ENCODE measurements at regions not wholly inside any gene's neighbourhood (a gene's known extent, or its start where the extent isn't known, plus 50 kb on each side); places are given as distances from the start of the nearest gene placed in this dataset.

- TF ChIP-seq CTCF (IDR thresholded peaks at IDR 0.05; ENCODE audit: insufficient read depth, low read length, poor library complexity, severe bottlenecking): no peak
- Histone ChIP-seq H3K36me3 (ENCODE audit: control insufficient read depth, insufficient read depth, low read length) (no peaks in the 10 kb centered on the region), H3K4me3 (replicated peaks; ENCODE audit: low read depth, low read length) (no peak overlapping the region), H3K27me3 (replicated peaks; ENCODE audit: control insufficient read depth, insufficient read depth, low read length) (no peaks in the 10 kb centered on the region; the same call in none of the 2 replicates)
- DNase-seq (ENCODE audit: extremely low read depth, insufficient read length): no peak
Measured at GRCh38 chr2:239822146-239822831, 202.9 kb downstream of the NDUFA10 start.

- Histone ChIP-seq H3K27me3 (replicated peaks; ENCODE audit: control insufficient read depth, insufficient read depth, low read length) (no peaks in the 10 kb centered on the region; the same call in none of the 2 replicates), H3K36me3 (ENCODE audit: control insufficient read depth, insufficient read depth, low read length) (no peaks in the 10 kb centered on the region), H3K4me3 (replicated peaks; ENCODE audit: low read depth, low read length) (no peak overlapping the region)
- no peak for DNase-seq (ENCODE audit: extremely low read depth, insufficient read length)
- no peak for TF ChIP-seq CTCF (IDR thresholded peaks at IDR 0.05; ENCODE audit: insufficient read depth, low read length, poor library complexity, severe bottlenecking)
Measured at GRCh38 chr2:239821694-239822075, 203.5 kb downstream of the NDUFA10 start.

GRCh38 chr2:239820836-239821693 is 204.1 kb downstream of the NDUFA10 start:
- no peak for DNase-seq (ENCODE audit: extremely low read depth, insufficient read length)

GRCh38 chr2:239819974-239820555 is 205.1 kb downstream of the NDUFA10 start:
- DNase-seq (ENCODE audit: extremely low read depth, insufficient read length): no peak
- TF ChIP-seq CTCF (IDR thresholded peaks at IDR 0.05; ENCODE audit: insufficient read depth, low read length, poor library complexity, severe bottlenecking): no peak
- H3K4me3 ChIP-seq (replicated peaks; ENCODE audit: low read depth, low read length): no peak overlapping the region
- no peaks in the 10 kb centered on the region; the same call in none of the 2 replicates for H3K27me3 ChIP-seq (replicated peaks; ENCODE audit: control insufficient read depth, insufficient read depth, low read length)
- no peaks in the 10 kb centered on the region for H3K36me3 ChIP-seq (ENCODE audit: control insufficient read depth, insufficient read depth, low read length)

More at GRCh38 chr2:239820836-239821693, 204.1 kb downstream of the NDUFA10 start:
- no peaks in the 10 kb centered on the region; the same call in none of the 2 replicates for H3K27me3 ChIP-seq (replicated peaks; ENCODE audit: control insufficient read depth, insufficient read depth, low read length)
- H3K36me3 ChIP-seq (ENCODE audit: control insufficient read depth, insufficient read depth, low read length): no peaks in the 10 kb centered on the region
- H3K4me3 ChIP-seq (replicated peaks; ENCODE audit: low read depth, low read length): no peak overlapping the region
- no peak for TF ChIP-seq CTCF (IDR thresholded peaks at IDR 0.05; ENCODE audit: insufficient read depth, low read length, poor library complexity, severe bottlenecking)

- no peaks in the 10 kb centered on the region for H3K36me3 ChIP-seq (ENCODE audit: control insufficient read depth, insufficient read depth, low read length)
- no peak for TF ChIP-seq CTCF (IDR thresholded peaks at IDR 0.05; ENCODE audit: insufficient read depth, low read length, poor library complexity, severe bottlenecking)
- H3K4me3 ChIP-seq (replicated peaks; ENCODE audit: low read depth, low read length): no peak overlapping the region
- DNase-seq (ENCODE audit: extremely low read depth, insufficient read length): no peak
- H3K27me3 ChIP-seq (replicated peaks; ENCODE audit: control insufficient read depth, insufficient read depth, low read length): no peaks in the 10 kb centered on the region; the same call in none of the 2 replicates
Measured at GRCh38 chr2:239819091-239819973, 205.8 kb downstream of the NDUFA10 start.

Data from GM06990 (cell line).